Right hindlimb (tissue), 1 donor: ENCODE measurements at regions not wholly inside any gene's neighbourhood (a gene's known extent, or its start where the extent isn't known, plus 50 kb on each side); places are given as distances from the start of the nearest gene placed in this dataset.
"Not testable (repeated sequence)": the region's sequence is repeated elsewhere in the genome, so short reads cannot be mapped to it uniquely, and the experiment has no call there.

Experiments
- DNase-seq: peaks from one replicate; pipeline ENCODE4 v3.0.0-alpha.2; 2018

GRCh38 chr7:119175911-119176627 lies 951.6 kb downstream of the ANKRD7 start:
- peak; percentile 47 for DNase-seq

GRCh38 chr7:119177863-119178262 lies 953.4 kb downstream of the ANKRD7 start:
- no peak for DNase-seq

DNA sequence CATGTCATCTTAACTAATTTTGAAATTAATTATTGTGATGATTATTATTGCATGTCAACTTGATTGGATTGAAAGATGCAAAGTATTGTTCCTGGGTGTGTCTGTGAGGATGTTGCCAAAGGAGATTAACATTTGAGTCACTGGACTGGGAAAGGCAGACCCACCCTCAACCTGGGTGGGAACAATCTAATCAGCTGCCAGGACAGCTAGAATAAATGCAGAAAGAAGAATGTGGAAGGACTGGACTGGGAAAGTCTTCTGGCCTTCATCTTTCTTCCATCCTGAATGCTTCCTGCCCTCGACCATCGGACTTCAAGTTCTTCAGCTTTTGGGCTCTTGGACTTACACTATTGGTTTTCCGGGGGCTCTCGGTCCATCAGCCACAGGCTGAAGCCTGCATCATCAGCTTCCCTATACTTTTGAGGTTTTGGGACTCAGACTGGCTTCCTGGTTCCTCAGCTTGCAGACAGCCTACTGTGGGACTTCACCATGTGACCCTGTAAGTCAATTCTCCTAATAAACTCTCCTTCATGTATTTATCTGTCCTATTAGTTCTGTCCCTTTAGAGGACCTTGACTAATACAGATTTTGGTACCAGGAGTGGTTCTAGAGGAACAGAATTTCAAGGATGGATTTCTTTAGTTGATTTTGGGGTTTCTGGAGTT lies 959.8 kb downstream of the ANKRD7 start:
- DNase-seq: no peak

GRCh38 chr7:119196183-119196582 lies 971.7 kb downstream of the ANKRD7 start:
- DNase-seq: no peak

DNA sequence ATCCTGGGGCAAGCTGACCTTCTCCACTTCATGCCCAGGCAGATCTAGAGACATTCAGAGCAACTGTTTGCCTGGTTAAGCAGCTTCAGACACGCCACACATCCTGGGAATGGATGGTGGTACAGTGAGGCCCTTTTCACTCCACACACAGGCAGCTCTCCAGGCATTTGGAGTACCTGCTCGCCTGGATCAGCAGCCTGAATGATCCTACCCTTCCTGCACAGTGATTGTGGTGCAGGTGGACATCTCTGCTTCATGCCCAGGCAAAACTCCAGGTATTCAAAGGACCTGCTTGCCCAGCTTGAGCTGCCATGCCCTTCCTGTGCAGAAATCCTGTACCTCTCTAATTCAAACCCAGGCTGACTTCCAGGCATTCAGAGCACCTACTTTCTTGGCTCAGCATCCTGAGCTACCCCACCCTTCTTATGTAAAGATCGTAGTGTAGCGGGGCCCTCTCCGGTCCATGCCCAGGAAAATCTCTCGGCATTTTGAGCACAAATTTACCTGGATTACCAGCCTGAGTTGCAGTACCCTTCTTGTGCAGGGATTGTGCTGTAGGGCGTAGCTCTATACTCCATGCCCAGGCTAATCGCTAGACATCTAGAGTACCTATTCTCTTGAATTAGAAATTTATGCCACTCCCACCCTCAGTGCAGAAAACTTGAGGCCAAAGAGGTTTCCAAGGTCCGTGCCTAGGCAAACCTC lies 972.8 kb downstream of the ANKRD7 start:
- DNase-seq: no peak

DNA sequence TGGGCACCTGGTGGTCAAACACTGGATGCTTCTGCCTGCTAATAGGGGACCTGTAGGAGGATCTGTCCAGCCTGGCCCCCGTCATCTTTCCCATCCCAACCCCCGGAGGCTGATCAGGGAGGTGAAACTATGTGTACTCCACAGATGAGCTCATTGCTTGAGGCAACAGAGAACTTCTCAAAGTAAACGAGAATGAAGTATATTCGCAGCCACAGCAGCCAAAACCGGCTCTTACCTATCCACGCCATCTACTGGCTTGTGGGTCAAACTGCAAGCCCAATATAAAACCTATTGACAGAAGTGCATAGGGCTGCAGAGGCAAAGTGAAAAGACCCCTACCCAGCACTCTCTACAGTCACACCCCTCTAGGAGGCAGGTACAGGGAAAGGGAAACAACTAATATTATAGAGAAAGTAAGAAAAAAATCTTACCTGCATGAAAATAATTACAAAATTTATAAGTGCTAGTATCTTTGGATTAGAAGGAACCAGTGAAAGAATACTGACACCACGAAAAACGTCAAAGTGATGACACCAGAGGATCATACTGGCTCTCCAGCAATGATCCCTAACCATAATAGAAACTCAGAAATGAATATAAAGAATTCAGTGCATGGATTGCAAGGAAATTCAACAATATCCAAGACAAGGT lies 973.5 kb downstream of the ANKRD7 start:
- no peak for DNase-seq

- no peak for DNase-seq
Measured at GRCh38 chr7:119219663-119220062, 995.2 kb downstream of the ANKRD7 start.

GRCh38 chr7:119223930-119224329 lies 999.4 kb downstream of the ANKRD7 start:
- DNase-seq: no peak

DNA sequence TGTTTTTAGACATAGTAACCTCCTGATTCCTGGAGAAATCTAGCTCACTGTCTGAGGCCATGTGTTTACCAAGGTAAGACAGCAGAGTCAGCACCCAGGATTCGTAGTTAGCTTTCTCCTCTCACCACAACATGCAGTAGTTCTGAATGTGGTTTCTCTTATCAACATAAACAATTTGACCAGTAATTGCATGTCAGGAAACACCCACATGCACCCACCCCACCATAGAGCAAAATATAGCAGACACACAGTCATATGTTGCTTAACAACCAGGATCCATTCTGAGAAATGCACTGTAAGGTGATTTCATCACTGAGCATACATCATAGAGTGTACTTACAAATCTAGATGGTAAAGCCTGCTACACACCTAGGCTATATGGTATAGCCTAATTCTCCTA lies 1004.0 kb downstream of the ANKRD7 start:
- DNase-seq: no peak

GRCh38 chr7:119232091-119232490 lies 1007.6 kb downstream of the ANKRD7 start:
- no peak for DNase-seq

GRCh38 chr7:119233015-119233414 lies 1008.5 kb downstream of the ANKRD7 start:
- DNase-seq: no peak

GRCh38 chr7:119252962-119253361 lies 1020.0 kb upstream of the KCND2 start:
- DNase-seq: no peak

- no peak for DNase-seq
Measured at GRCh38 chr7:119254742-119255141, 1018.2 kb upstream of the KCND2 start.

GRCh38 chr7:119256001-119256400 lies 1017.0 kb upstream of the KCND2 start:
- DNase-seq: no peak

DNA sequence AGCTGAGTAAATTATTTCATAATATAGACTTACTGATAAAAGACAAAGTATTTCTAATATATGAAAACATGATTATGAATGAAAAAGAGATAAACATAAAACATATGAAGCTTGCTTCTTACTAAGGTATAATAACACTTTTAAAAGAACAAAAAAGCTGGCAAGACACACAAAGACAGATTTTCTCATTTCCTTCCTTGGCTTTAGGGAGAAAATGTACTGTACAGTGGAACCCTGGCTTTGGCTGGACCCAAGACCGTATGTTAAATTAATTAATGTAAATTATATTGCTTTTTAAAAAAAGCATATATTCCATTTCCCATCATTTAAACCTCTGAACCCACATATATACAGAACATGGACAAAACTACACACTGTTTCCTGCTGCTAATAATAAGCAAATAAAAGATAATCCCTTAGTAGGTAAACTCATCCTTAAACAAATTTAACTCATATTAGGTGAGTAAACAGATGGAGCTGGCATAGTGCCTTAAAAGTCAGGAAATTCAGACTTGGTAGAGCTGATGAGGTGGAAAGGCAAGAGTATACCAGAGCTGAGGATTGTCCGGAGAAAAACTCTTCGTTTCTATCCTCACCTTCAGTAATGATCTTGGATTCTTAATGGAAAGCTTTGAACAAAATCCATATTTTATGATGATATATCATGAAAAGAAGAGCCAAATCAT lies 1016.4 kb upstream of the KCND2 start:
- no peak for DNase-seq

DNA sequence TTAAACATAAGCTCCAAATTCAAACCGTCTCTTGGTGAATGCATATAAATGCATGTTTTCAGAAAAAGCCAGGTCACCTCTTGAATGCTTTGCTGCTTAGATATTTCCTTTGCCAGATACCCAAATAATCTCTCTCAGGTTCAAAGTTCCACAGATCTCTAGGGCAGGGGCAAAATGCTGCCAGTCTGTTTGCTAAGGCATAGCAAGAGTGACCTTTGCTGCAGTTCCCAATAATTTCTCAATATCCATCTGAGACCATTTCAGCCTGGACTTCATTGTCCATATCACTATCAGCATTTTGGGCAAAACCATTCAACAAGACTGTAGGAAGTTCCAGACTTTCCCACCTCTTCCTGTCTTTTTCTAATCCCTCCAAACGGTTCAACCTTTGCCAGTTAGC lies 1006.2 kb upstream of the KCND2 start:
- not testable (repeated sequence) for DNase-seq

- peak; percentile 53 for DNase-seq
Measured at GRCh38 chr7:119270045-119270464, 1002.9 kb upstream of the KCND2 start.

GRCh38 chr7:119270644-119271043 lies 1002.3 kb upstream of the KCND2 start:
- no peak for DNase-seq

DNA sequence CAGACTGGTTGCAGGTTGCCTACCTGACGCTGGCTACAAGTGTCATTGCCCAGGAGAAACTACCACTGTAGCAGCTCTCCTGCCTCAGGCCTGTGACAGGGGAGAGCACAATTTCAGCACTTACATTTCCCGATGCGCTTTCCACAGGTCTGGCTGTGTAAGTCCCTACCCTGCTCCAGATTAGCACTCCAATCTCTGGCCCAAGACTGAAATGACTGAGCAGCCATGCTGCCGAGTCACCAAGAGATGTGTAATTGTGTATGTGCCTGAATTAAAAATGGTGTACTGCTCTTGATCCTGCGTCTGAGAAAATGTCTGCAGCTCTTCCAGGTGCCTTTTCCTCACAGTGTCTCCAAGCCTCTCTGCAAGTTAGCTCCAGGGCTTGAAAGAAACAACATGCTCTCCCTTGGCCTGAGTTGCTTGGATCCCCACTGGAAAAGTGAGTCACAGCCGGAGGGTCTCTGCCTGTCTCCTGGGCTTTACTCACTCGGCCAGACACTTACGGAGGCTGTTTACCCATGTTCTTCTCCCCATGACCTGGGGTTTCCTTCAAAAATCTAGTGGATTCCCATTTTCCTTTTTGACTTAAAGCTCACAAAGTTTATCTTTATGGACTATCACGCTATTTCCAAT lies 1001.7 kb upstream of the KCND2 start:
- DNase-seq: no peak

GRCh38 chr7:119281181-119281846 lies 991.7 kb upstream of the KCND2 start:
- DNase-seq: no peak

- DNase-seq: no peak
Measured at GRCh38 chr7:119283353-119283752, 989.6 kb upstream of the KCND2 start.

GRCh38 chr7:119288416-119288815 lies 984.6 kb upstream of the KCND2 start:
- no peak for DNase-seq
